IMR-90 (cell line): ENCODE measurements at regions not wholly inside any gene's neighbourhood (a gene's known extent, or its start where the extent isn't known, plus 50 kb on each side); places are given as distances from the start of the nearest gene placed in this dataset.

Experiments
- ATAC-seq: fragments of 200-7000 bp; cut with Tn5 transposase; 2 replicates; pipeline ENCODE4 v1.9.1; 2020; ENCODE audit warnings: low read depth, mild to moderate bottlenecking, moderate library complexity
- BruUV-seq: library from RNA; stranded (reverse); fragments of 400-500 nt; replicated peaks from 2 replicates; lab custom pipeline; 2021; lab: Mats Ljungman, UMichigan
- CTCF ChIA-PET: fragments of 300-600 bp; formaldehyde crosslinking; extraction: SDS; loops from one replicate; lab custom pipeline; 2021; ENCODE audit warnings: antibody characterized with exemption; lab: Yijun Ruan, JAX
- POLR2A ChIA-PET: fragments of 300-600 bp; sonication (Branson Sonifier 250); formaldehyde crosslinking; loops from one replicate; lab custom pipeline; 2022; ENCODE audit warnings: antibody characterized with exemption; ENCODE audit not compliant: unreplicated experiment; lab: Charles Lee
- DNase-seq: peaks from one replicate; pipeline ENCODE4 v3.0.0; 2013
- H2AFZ ChIP-seq: replicated peaks from 2 replicates; pipeline ENCODE3; 2013; ENCODE audit warnings: low read length, mild to moderate bottlenecking; ENCODE audit not compliant: poor library complexity
- H2AK5ac ChIP-seq: 2 replicates; pipeline ENCODE4 v1.6.1; 2013; ENCODE audit warnings: low read depth, low read length, inconsistent platforms
- H2AK9ac ChIP-seq: replicated peaks from 2 replicates; pipeline ENCODE3; 2013; ENCODE audit warnings: mild to moderate bottlenecking, low read depth, low read length, moderate library complexity; ENCODE audit not compliant: poor library complexity
- H2BK120ac ChIP-seq: 2 replicates; pipeline ENCODE4 v1.6.1; 2013; ENCODE audit warnings: low read depth, low read length, inconsistent platforms
- H2BK15ac ChIP-seq: 3 replicates; pipeline ENCODE4 v1.6.1; 2013; ENCODE audit warnings: low read depth, low read length, inconsistent platforms
- H2BK20ac ChIP-seq: 2 replicates; pipeline ENCODE4 v1.6.1; 2013; ENCODE audit warnings: low read depth, mild to moderate bottlenecking, inconsistent platforms, low read length, moderate library complexity
- H2BK5ac ChIP-seq: 2 replicates; pipeline ENCODE4 v1.6.1; 2013; ENCODE audit warnings: mild to moderate bottlenecking, low read depth, low read length, inconsistent platforms; ENCODE audit not compliant: poor library complexity, severe bottlenecking
- H3K14ac ChIP-seq: replicated peaks from 2 replicates; pipeline ENCODE4 v1.6.1; 2013; ENCODE audit warnings: low read depth, low read length, inconsistent platforms
- H3K18ac ChIP-seq: 2 replicates; pipeline ENCODE4 v1.6.1; 2013; ENCODE audit warnings: low read depth, low read length, control low read depth
- H3K23ac ChIP-seq: 2 replicates; pipeline ENCODE4 v1.6.1; 2013; ENCODE audit warnings: low read depth, low read length, inconsistent platforms
- H3K27ac ChIP-seq: 2 replicates; pipeline ENCODE4 v1.5.1; 2013; ENCODE audit warnings: mild to moderate bottlenecking, control low read depth, low read length; ENCODE audit not compliant: insufficient read depth
- H3K27me3 ChIP-seq: 2 replicates; pipeline ENCODE4 v1.6.1; 2013; ENCODE audit warnings: low read length; ENCODE audit not compliant: control insufficient read depth, insufficient read depth
- H3K36me3 ChIP-seq: 2 replicates; pipeline ENCODE4 v1.6.1; 2013; ENCODE audit warnings: low read length, mixed read lengths; ENCODE audit not compliant: control insufficient read depth, insufficient read depth
- H3K4ac ChIP-seq: 2 replicates; pipeline ENCODE4 v1.6.1; 2013; ENCODE audit warnings: low read depth, low read length, inconsistent platforms
- H3K4me1 ChIP-seq: 2 replicates; pipeline ENCODE4 v1.6.1; 2013; ENCODE audit warnings: low read length, mixed read lengths; ENCODE audit not compliant: control insufficient read depth, insufficient read depth
- H3K4me2 ChIP-seq: 2 replicates; pipeline ENCODE4 v1.6.1; 2013; ENCODE audit warnings: low read depth, mild to moderate bottlenecking, control low read depth, low read length, moderate library complexity
- H3K4me3 ChIP-seq: 2 replicates; pipeline ENCODE4 v1.5.1; 2013; ENCODE audit warnings: low read depth, mild to moderate bottlenecking, control low read depth, low read length, moderate library complexity; ENCODE audit not compliant: insufficient read depth
- H3K56ac ChIP-seq: 2 replicates; pipeline ENCODE4 v1.6.1; 2013; ENCODE audit warnings: low read length, inconsistent platforms; ENCODE audit not compliant: insufficient read depth; ENCODE audit errors: extremely low read depth
- H3K79me1 ChIP-seq, 2 experiments: 2 replicates each; pipeline ENCODE4 v1.6.1; 2013; ENCODE audit warnings: low read length in 2 of 2, inconsistent platforms in 1 of 2, low read depth in 1 of 2
- H3K9ac ChIP-seq: 2 replicates; pipeline ENCODE4 v1.6.1; 2013; ENCODE audit warnings: low read depth, low read length, control low read depth
- H3K9me1 ChIP-seq: 2 replicates; pipeline ENCODE4 v1.6.1; 2013; ENCODE audit warnings: low read length, inconsistent platforms; ENCODE audit not compliant: insufficient read depth
- H3K9me3 ChIP-seq: 2 replicates; pipeline ENCODE4 v1.6.1; 2013; ENCODE audit warnings: low read length; ENCODE audit not compliant: control insufficient read depth, insufficient read depth
- H4K20me1 ChIP-seq: 2 replicates; pipeline ENCODE4 v1.6.1; 2013; ENCODE audit warnings: low read length, inconsistent platforms; ENCODE audit not compliant: insufficient read depth
- H4K5ac ChIP-seq: 2 replicates; pipeline ENCODE4 v1.6.1; 2013; ENCODE audit warnings: mild to moderate bottlenecking, low read depth, low read length, control low read depth
- H4K8ac ChIP-seq, 2 experiments: 2 replicates each; pipeline ENCODE4 v1.6.1; 2013; ENCODE audit warnings: low read depth in 2 of 2, low read length in 2 of 2, control low read depth in 1 of 2, inconsistent platforms in 1 of 2
- H4K91ac ChIP-seq: 2 replicates; pipeline ENCODE4 v1.6.1; 2013; ENCODE audit warnings: low read depth, low read length, inconsistent platforms; ENCODE audit not compliant: insufficient read depth
- CEBPB ChIP-seq: IDR thresholded peaks from 2 replicates; pipeline ENCODE4 v1.6.1; 2012; ENCODE audit warnings: low read depth, low read length, improper control_type of control experiment
- FOS ChIP-seq: fragments of 150-350 bp; IDR thresholded peaks from 2 replicates; pipeline ENCODE4 v1.6.1; 2016; ENCODE audit warnings: low read depth, low read length
- NFE2L2 ChIP-seq: fragments of 150-350 bp; IDR thresholded peaks from 2 replicates; pipeline ENCODE4 v1.6.1; 2016; ENCODE audit warnings: low read depth, mild to moderate bottlenecking, low read length
- RFX5 ChIP-seq: IDR thresholded peaks from 2 replicates; pipeline ENCODE4 v1.8.0; 2012; ENCODE audit warnings: low read depth, mild to moderate bottlenecking, low read length, moderate library complexity
- WGBS, 2 experiments: methylation state at CpG; one replicate each; pipeline versions ENCODE4 v1.1.5 to v1.1.7; 2013; ENCODE audit warnings: missing lambda C conversion rate in 2 of 2; ENCODE audit not compliant: insufficient read length in 1 of 2; ENCODE audit errors: extremely low coverage in 2 of 2; 5-methylcytosine and 5-hydroxymethylcytosine counted together
- dilution Hi-C: fragments of 300-500 bp; cut with HindIII; formaldehyde crosslinking; loops from one replicate; pipeline ENCODE4 v1.14.3; 2018; ENCODE audit warnings: low sequenced_read_pairs; ENCODE audit not compliant: unreplicated experiment
- in situ Hi-C: fragments of 300-500 bp; cut with MboI; formaldehyde crosslinking; loops from 3 replicates; pipeline ENCODE4 v1.14.3; 2019; ENCODE audit warnings: low sequenced_read_pairs, inconsistent platforms, mixed read lengths
- intact Hi-C: fragments of 100-400 bp; cut with micrococcal nuclease; formaldehyde crosslinking; loops from 2 replicates; pipeline ENCODE4 v1.10.0; 2022

DNA sequence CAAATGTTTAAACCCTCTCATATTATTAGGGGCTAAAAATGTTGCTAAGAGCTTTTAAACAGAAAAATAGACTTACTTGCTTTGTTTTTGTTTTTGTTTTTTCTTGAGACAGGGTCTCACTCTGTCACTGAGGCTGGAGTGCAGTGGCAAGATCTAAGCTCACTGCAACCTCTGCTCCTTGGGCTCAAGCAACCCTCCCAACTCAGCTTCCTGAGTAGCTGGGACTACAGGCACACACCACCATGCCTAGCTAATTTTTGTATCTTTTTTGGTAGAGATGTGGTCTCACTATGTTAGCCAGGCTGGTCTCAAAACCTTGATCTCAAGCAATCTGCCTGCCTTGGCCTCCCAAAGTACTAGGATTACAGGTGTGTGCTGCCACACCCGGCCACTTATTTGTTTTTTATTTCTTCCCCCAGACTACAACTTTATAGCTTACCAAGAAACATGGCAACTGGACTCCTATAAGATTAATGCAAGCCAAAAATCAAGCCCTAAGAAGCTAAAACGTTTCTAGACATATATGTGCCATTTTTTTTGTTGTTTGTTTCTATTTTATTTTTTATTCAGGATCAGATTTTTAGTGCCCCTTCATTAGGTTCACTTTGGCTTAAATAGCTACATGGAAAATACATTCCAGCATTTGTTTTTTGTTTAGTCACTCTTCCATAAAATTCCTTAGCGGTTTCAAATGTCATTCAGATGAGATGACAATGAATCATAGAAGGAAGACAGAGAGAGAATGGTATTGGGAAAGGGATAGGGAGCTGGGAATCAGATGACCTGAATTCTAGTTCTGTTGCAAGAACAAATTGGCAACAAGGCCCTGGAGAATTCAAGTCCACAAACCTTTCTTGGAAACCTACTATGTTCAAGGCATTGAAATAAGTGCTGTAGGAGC lies 163.4 kb upstream of the MKLN1 start:
- peaks cover 10% of the 10 kb centered on the region; the same call in 1 of the 2 replicates for H3K4me1 ChIP-seq
- dilution Hi-C loops (no loop called here), intact Hi-C loops (loop anchor here (2.0 to 5.0 kb wide), 2 partner anchors 53 to 97 kb away; no protein-coding TSS in a partner anchor), in situ Hi-C loops (no loop called here)
- no peak overlapping the region; the same call in 1 of the 2 replicates for H3K27ac ChIP-seq
- TF ChIP-seq FOS (peak; percentile 47; the same call in 1 of the 2 replicates), NFE2L2 (peak; percentile 53), RFX5 (no peak), CEBPB (peak; percentile 92)
- peak overlapping the region; percentile 14; the same call in 1 of the 2 replicates for H3K23ac ChIP-seq
- peak overlapping the region; percentile 87 for H2AK9ac ChIP-seq
- peak overlapping the region; percentile 57 for H3K4me2 ChIP-seq
- H4K20me1 ChIP-seq: no peaks in the 10 kb centered on the region
- WGBS, 2 experiments: no CpG with 5 or more reads among the region's 3 CpGs
- H4K91ac ChIP-seq: peak overlapping the region; percentile 80
- H3K4ac ChIP-seq: peak overlapping the region; percentile 88
- CTCF ChIA-PET: interaction anchor here (0.9 to 1.6 kb wide), 3 partner anchors 55 to 124 kb away, joined by 3 read pairs; no protein-coding TSS in a partner anchor
- H4K8ac ChIP-seq: peak overlapping the region; percentile 65 to 81; a peak in 3 of 4 replicates
- no peaks in the 10 kb centered on the region for H3K36me3 ChIP-seq
- peak overlapping the region; percentile 93 for H2BK5ac ChIP-seq
- H2AFZ ChIP-seq: peak overlapping the region; percentile 47
- ATAC-seq: peak; percentile 22; the same call in 1 of the 2 replicates
- H3K79me1 ChIP-seq: peaks cover 0 to 7% of the 10 kb centered on the region in 2 experiments; a peak in 1 of 4 replicates
- H3K18ac ChIP-seq: peak overlapping the region; percentile 88; the same call in 1 of the 2 replicates
- H3K56ac ChIP-seq: peak overlapping the region; percentile 6
- peak overlapping the region; percentile 81; the same call in 1 of the 2 replicates for H2AK5ac ChIP-seq
- peak overlapping the region; percentile 41; the same call in 1 of the 2 replicates for H4K5ac ChIP-seq
- POLR2A ChIA-PET: interaction anchor here (0.5 to 0.6 kb wide), 2 partner anchors 11 to 40 kb away, joined by 3 read pairs; no protein-coding TSS in a partner anchor
- DNase-seq: peak; percentile 81
- H3K4me3 ChIP-seq: no peak overlapping the region
- H3K9me3 ChIP-seq: no peaks in the 10 kb centered on the region
- H2BK15ac ChIP-seq: peak overlapping the region; percentile 89; the same call in 2 of the 3 replicates
- peak overlapping the region; percentile 75 for H3K14ac ChIP-seq
- H3K9me1 ChIP-seq: peaks cover 17% of the 10 kb centered on the region
- H2BK20ac ChIP-seq: peak overlapping the region; percentile 94
- no TSS peak for BruUV-seq
- H2BK120ac ChIP-seq: peak overlapping the region; percentile 96
- H3K27me3 ChIP-seq: no peaks in the 10 kb centered on the region
- H3K9ac ChIP-seq: no peak overlapping the region
